ENCODE measurements at regions not wholly inside any gene's neighbourhood (a gene's known extent, or its start where the extent isn't known, plus 50 kb on each side); places are given as distances from the start of the nearest gene placed in this dataset.

- no peak for TF ChIP-seq MBD4 (IDR thresholded peaks at IDR 0.05; ENCODE audit: borderline replicate concordance, low read length)
- TF ChIP-seq GTF2F1 (IDR thresholded peaks at IDR 0.05; ENCODE audit: low read length), result no peak
- no peak for TF ChIP-seq EP300 (IDR thresholded peaks at IDR 0.05; ENCODE audit: low read depth in 2 of 2, low read length in 2 of 2)
- no peak for TF ChIP-seq EP300 (CRISPR knock-in tag; IDR thresholded peaks at IDR 0.05; ENCODE audit: borderline replicate concordance)
- no peak for TF ChIP-seq ZFP90 (CRISPR knock-in tag; IDR thresholded peaks at IDR 0.05; ENCODE audit: borderline replicate concordance)
- TF ChIP-seq POGZ (CRISPR knock-in tag; IDR thresholded peaks at IDR 0.05), result no peak
- TF ChIP-seq, protein P1, sequence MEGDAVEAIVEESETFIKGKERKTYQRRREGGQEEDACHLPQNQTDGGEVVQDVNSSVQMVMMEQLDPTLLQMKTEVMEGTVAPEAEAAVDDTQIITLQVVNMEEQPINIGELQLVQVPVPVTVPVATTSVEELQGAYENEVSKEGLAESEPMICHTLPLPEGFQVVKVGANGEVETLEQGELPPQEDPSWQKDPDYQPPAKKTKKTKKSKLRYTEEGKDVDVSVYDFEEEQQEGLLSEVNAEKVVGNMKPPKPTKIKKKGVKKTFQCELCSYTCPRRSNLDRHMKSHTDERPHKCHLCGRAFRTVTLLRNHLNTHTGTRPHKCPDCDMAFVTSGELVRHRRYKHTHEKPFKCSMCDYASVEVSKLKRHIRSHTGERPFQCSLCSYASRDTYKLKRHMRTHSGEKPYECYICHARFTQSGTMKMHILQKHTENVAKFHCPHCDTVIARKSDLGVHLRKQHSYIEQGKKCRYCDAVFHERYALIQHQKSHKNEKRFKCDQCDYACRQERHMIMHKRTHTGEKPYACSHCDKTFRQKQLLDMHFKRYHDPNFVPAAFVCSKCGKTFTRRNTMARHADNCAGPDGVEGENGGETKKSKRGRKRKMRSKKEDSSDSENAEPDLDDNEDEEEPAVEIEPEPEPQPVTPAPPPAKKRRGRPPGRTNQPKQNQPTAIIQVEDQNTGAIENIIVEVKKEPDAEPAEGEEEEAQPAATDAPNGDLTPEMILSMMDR (CRISPR knock-in tag; IDR thresholded peaks at IDR 0.05), result no peak
- TF ChIP-seq JUND (CRISPR knock-in tag; IDR thresholded peaks at IDR 0.05), result no peak
- TF ChIP-seq PATZ1 (CRISPR knock-in tag; IDR thresholded peaks at IDR 0.05), result no peak
- TF ChIP-seq ZNF101 (CRISPR knock-in tag; IDR thresholded peaks at IDR 0.05; ENCODE audit: borderline replicate concordance, low read depth), result no peak
- no peak for TF ChIP-seq POLR2AphosphoS5 (IDR thresholded peaks at IDR 0.05; ENCODE audit: low read depth, low read length)
Measured at GRCh38 chr16:52624891-52625290, 77.9 kb upstream of the TOX3 start.
